Coronary artery (tissue), 2 donors: ENCODE measurements at regions not wholly inside any gene's neighbourhood (a gene's known extent, or its start where the extent isn't known, plus 50 kb on each side); places are given as distances from the start of the nearest gene placed in this dataset.

ENCODE experiments used
- DNase-seq: peaks from one replicate; pipeline ENCODE4 v3.0.0-alpha.2; 2017; ENCODE audit warnings: low spot score
- H3K27ac ChIP-seq, 2 donors: fragments of 200-600 bp; sonication (generic); one replicate each; pipeline ENCODE4 v1.5.1; 2016 to 2019
- H3K4me3 ChIP-seq: fragments of 200-600 bp; sonication (generic); 2 replicates; pipeline ENCODE4 v1.5.1; 2016; ENCODE audit warnings: mild to moderate bottlenecking, moderate library complexity
- CTCF ChIP-seq: fragments of 200-600 bp; sonication (generic); IDR thresholded peaks from one replicate; pipeline ENCODE4 v1.5.1; 2019; ENCODE audit warnings: antibody characterized with exemption

GRCh38 chr13:99083981-99084380, 106.1 kb upstream of the DOCK9 start:
- H3K27ac ChIP-seq: no peak overlapping the region
- no peak for TF ChIP-seq CTCF

GRCh38 chr13:99085139-99085807, 107.4 kb upstream of the DOCK9 start:
- peak; percentile 56 for DNase-seq
- H3K27ac ChIP-seq: peak overlapping the region; percentile 42 to 98
- peak overlapping the region; percentile 98 for H3K4me3 ChIP-seq
- TF ChIP-seq CTCF: no peak

More at GRCh38 chr13:99083981-99084380, 106.1 kb upstream of the DOCK9 start:
- H3K4me3 ChIP-seq: no peak overlapping the region
- peak; percentile 38 for DNase-seq

- H3K27ac ChIP-seq: peak overlapping the region; percentile 42 to 98
- DNase-seq: peak; percentile 74
- no peak for TF ChIP-seq CTCF
- H3K4me3 ChIP-seq: peak overlapping the region; percentile 98
Observed at GRCh38 chr13:99085808-99086266, 108.0 kb upstream of the DOCK9 start.

- Histone ChIP-seq H3K4me3 (peak overlapping the region; percentile 98), H3K27ac (peak overlapping the region; percentile 89 to 98)
- peak; percentile 76 for DNase-seq
- no peak for TF ChIP-seq CTCF
Observed at GRCh38 chr13:99086267-99087097, 108.6 kb upstream of the DOCK9 start.

GRCh38 chr13:99087098-99087953, 109.5 kb upstream of the DOCK9 start:
- Histone ChIP-seq H3K4me3 (peak overlapping the region; percentile 98), H3K27ac (peak overlapping the region; percentile 89 to 98)
- peak; percentile 93 for DNase-seq
- TF ChIP-seq CTCF: no peak

GRCh38 chr13:99087954-99088491, 110.2 kb upstream of the DOCK9 start:
- TF ChIP-seq CTCF: no peak
- no peak for DNase-seq
- Histone ChIP-seq H3K4me3 (peak overlapping the region; percentile 98), H3K27ac (peak overlapping the region; percentile 89 to 98)
